Erythroblast (primary cell): ENCODE measurements at regions not wholly inside any gene's neighbourhood (a gene's known extent, or its start where the extent isn't known, plus 50 kb on each side); places are given as distances from the start of the nearest gene placed in this dataset.

Source experiments
- GATA1 ChIP-seq: IDR thresholded peaks from 2 replicates; pipeline ENCODE4 v1.6.1; 2011; ENCODE audit warnings: low read depth, mild to moderate bottlenecking, control low read depth, low read length, moderate library complexity
- POLR2A ChIP-seq: IDR thresholded peaks from 2 replicates; pipeline ENCODE4 v1.6.1; 2011; ENCODE audit warnings: mild to moderate bottlenecking, low read length

- TF ChIP-seq POLR2A = no peak
- no peak for TF ChIP-seq GATA1
These were observed 83.4 kb upstream of the DMRT1 start for GRCh38 chr9:758146-758545.
